ENCODE measurements at regions not wholly inside any gene's neighbourhood (a gene's known extent, or its start where the extent isn't known, plus 50 kb on each side); places are given as distances from the start of the nearest gene placed in this dataset.

GRCh38 chrX:22343192-22343591, 70.5 kb downstream of the CBLL2 start:
- Mint-ChIP-seq H3K9me3 (no peaks in the 10 kb centered on the region), H3K27ac (no peak overlapping the region), H3K4me1 (ENCODE audit: low read depth) (no peaks in the 10 kb centered on the region), H3K36me3 (ENCODE audit: low read depth) (no peaks in the 10 kb centered on the region), H3K27me3 (no peaks in the 10 kb centered on the region), H3K4me3 (no peak overlapping the region)
- no peak for TF ChIP-seq CTCF (IDR thresholded peaks at IDR 0.05)
- CTCF ChIA-PET, result no interaction called here
- DNase-seq (no peak), ATAC-seq (no peak)
- intact Hi-C loops (cut with micrococcal nuclease), result no loop called here
- POLR2A ChIA-PET, result no interaction called here

GRCh38 chrX:22345884-22346283, 73.2 kb downstream of the CBLL2 start:
- no peaks in the 10 kb centered on the region for H3K4me1 Mint-ChIP-seq (ENCODE audit: low read depth)
- CTCF ChIA-PET, result no interaction called here
- intact Hi-C loops (cut with micrococcal nuclease), result no loop called here

GRCh38 chrX:22347491-22347890, 74.8 kb downstream of the CBLL2 start:
- H3K9me3 Mint-ChIP-seq, result no peaks in the 10 kb centered on the region
- ChIA-PET POLR2A (no interaction called here), CTCF (no interaction called here)
- H3K27me3 Mint-ChIP-seq, result no peaks in the 10 kb centered on the region
- TF ChIP-seq CTCF (IDR thresholded peaks at IDR 0.05), result no peak
- no peaks in the 10 kb centered on the region for H3K36me3 Mint-ChIP-seq (ENCODE audit: low read depth)
- intact Hi-C loops (cut with micrococcal nuclease), result no loop called here
- no peak for DNase-seq
- no peak for ATAC-seq
- no peak overlapping the region for H3K27ac Mint-ChIP-seq
- H3K4me1 Mint-ChIP-seq (ENCODE audit: low read depth), result no peaks in the 10 kb centered on the region
- H3K4me3 Mint-ChIP-seq, result no peak overlapping the region

More at GRCh38 chrX:22345884-22346283, 73.2 kb downstream of the CBLL2 start:
- Mint-ChIP-seq H3K27me3 (no peaks in the 10 kb centered on the region), H3K4me3 (no peak overlapping the region), H3K27ac (no peak overlapping the region), H3K36me3 (ENCODE audit: low read depth) (no peaks in the 10 kb centered on the region), H3K9me3 (no peaks in the 10 kb centered on the region)
- TF ChIP-seq CTCF (IDR thresholded peaks at IDR 0.05), result no peak
- no peak for ATAC-seq
- POLR2A ChIA-PET, result no interaction called here
- no peak for DNase-seq

- no peak for TF ChIP-seq CTCF (IDR thresholded peaks at IDR 0.05)
- H3K27ac Mint-ChIP-seq, result no peak overlapping the region
- intact Hi-C loops (cut with micrococcal nuclease), result no loop called here
- H3K4me1 Mint-ChIP-seq (ENCODE audit: low read depth), result no peaks in the 10 kb centered on the region
- no peak for DNase-seq
- ChIA-PET CTCF (no interaction called here), POLR2A (no interaction called here)
- no peaks in the 10 kb centered on the region for H3K36me3 Mint-ChIP-seq (ENCODE audit: low read depth)
- no peaks in the 10 kb centered on the region for H3K27me3 Mint-ChIP-seq
- H3K9me3 Mint-ChIP-seq, result no peaks in the 10 kb centered on the region
- no peak for ATAC-seq
- no peak overlapping the region for H3K4me3 Mint-ChIP-seq
Measured at GRCh38 chrX:22349116-22349515, 76.4 kb downstream of the CBLL2 start.

GRCh38 chrX:22351076-22351475, 78.4 kb downstream of the CBLL2 start:
- H3K9me3 Mint-ChIP-seq, result no peaks in the 10 kb centered on the region
- H3K36me3 Mint-ChIP-seq (ENCODE audit: low read depth), result no peaks in the 10 kb centered on the region
- intact Hi-C loops (cut with micrococcal nuclease), result no loop called here
- ChIA-PET CTCF (no interaction called here), POLR2A (no interaction called here)
- no peak overlapping the region for H3K27ac Mint-ChIP-seq
- no peaks in the 10 kb centered on the region for H3K27me3 Mint-ChIP-seq
- no peak overlapping the region for H3K4me3 Mint-ChIP-seq
- no peak for ATAC-seq
- DNase-seq, result no peak
- TF ChIP-seq CTCF (IDR thresholded peaks at IDR 0.05), result no peak
- no peaks in the 10 kb centered on the region for H3K4me1 Mint-ChIP-seq (ENCODE audit: low read depth)
